ENCODE measurements at regions not wholly inside any gene's neighbourhood (a gene's known extent, or its start where the extent isn't known, plus 50 kb on each side); places are given as distances from the start of the nearest gene placed in this dataset.

DNA sequence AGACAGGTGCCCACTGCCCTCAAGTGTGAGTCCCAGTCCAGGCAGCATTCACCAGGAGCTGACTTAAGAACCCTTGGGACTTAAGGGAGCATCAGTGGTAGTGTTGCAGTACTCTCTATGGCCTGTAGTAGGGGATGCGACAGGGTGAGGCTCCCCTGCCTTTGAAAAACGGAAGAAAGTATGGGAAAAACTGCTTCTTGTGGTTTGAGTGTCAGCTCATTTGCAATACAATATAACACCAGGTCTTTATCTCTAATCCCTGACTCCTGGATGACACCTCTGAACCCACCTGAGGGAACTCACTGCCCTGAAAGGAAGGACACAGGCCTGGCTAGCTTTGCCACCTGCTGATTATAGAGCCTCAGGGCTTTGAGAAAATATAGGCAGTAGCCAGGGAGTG is 176.0 kb downstream of the SMARCA1 start:
- TF ChIP-seq, protein P1, sequence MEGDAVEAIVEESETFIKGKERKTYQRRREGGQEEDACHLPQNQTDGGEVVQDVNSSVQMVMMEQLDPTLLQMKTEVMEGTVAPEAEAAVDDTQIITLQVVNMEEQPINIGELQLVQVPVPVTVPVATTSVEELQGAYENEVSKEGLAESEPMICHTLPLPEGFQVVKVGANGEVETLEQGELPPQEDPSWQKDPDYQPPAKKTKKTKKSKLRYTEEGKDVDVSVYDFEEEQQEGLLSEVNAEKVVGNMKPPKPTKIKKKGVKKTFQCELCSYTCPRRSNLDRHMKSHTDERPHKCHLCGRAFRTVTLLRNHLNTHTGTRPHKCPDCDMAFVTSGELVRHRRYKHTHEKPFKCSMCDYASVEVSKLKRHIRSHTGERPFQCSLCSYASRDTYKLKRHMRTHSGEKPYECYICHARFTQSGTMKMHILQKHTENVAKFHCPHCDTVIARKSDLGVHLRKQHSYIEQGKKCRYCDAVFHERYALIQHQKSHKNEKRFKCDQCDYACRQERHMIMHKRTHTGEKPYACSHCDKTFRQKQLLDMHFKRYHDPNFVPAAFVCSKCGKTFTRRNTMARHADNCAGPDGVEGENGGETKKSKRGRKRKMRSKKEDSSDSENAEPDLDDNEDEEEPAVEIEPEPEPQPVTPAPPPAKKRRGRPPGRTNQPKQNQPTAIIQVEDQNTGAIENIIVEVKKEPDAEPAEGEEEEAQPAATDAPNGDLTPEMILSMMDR (IDR thresholded peaks at IDR 0.05; ENCODE audit: low read length): peak; percentile 25; the same call in 1 of the 2 replicates
- no peak for TF ChIP-seq EZH2 (IDR thresholded peaks at IDR 0.05; ENCODE audit: borderline replicate concordance, low read length)

All from OCI-LY1 (cell line).